GM18868 (cell line): ENCODE measurements at regions not wholly inside any gene's neighbourhood (a gene's known extent, or its start where the extent isn't known, plus 50 kb on each side); places are given as distances from the start of the nearest gene placed in this dataset.
"Not testable (repeated sequence)": the region's sequence is repeated elsewhere in the genome, so short reads cannot be mapped to it uniquely, and the experiment has no call there.

ENCODE experiments used
- ATAC-seq: cut with Tn5 transposase; IDR thresholded peaks from one replicate; pipeline ENCODE4 v1.9.1; 2021; ENCODE audit warnings: mild to moderate bottlenecking, moderate library complexity; ENCODE audit not compliant: unreplicated experiment

DNA sequence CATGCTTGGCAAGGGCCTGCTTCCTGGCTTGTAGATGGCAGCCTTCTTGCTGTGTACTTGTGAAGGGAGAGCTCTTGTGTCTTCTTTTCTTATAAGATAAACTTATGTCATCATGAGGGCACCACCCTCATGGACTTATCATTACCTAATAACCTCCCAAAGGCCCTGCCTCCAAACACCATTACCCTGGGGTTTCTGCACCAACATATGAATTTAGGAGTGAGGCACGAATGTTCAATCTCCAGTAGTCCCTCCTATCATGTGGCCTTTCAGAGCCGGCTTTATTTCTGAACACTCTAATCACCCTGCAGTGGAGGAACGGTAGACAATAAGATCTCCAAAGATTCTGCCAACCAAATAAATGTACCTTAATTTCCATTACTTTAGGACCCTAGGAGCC, 144.3 kb downstream of the ABCC12 start:
- no peak for ATAC-seq

DNA sequence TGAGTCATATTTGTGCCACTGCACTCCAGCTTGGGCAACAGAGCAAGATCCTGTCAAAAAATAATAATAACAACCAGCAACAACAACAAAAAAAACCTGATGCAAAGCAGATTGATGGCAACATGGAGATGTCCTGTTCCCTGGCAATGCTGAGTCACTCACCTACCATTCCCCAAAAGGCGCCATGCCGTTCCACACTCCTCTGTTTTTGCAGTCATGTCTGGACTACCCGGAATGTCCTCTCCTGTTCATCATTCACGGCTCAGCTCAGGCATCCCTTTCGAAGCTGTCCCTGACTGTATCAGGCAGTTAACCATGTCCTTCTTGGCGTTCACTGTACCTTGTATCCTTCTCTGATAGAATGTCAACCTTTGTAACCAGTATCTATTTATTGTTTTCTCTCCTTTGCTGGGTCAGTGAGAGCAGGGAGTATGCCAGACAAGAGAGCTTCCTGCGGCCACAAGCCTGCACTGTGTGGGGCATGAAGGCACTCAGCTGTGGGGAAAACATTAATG, 147.7 kb downstream of the ABCC12 start:
- ATAC-seq: no peak

DNA sequence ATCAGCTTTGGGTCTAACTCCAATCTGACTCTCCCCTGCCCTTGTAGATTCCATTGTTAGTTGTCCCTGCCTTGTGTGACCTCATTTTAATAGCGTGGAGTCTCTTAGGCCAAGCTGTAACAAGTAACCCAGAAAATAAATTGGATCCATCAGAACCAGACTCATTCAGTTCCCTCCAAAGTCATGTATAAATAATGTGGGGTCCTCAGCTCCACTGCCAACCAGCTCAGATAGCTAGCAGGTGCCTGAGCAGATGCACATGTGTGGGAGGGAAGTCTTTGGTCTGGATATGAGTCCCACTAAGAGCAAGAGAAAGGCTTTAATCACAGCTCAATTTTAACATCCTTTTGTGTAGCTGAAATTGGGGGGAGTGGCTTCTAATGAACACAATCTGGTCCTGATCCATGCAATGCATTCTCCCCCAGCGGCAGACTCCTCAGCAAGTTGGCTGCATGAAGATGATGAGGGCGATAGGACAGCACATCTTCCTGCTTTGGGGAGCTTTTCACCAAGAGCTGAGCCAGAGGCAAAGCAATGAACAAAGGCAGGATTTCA, 151.6 kb downstream of the ABCC12 start:
- no peak for ATAC-seq

DNA sequence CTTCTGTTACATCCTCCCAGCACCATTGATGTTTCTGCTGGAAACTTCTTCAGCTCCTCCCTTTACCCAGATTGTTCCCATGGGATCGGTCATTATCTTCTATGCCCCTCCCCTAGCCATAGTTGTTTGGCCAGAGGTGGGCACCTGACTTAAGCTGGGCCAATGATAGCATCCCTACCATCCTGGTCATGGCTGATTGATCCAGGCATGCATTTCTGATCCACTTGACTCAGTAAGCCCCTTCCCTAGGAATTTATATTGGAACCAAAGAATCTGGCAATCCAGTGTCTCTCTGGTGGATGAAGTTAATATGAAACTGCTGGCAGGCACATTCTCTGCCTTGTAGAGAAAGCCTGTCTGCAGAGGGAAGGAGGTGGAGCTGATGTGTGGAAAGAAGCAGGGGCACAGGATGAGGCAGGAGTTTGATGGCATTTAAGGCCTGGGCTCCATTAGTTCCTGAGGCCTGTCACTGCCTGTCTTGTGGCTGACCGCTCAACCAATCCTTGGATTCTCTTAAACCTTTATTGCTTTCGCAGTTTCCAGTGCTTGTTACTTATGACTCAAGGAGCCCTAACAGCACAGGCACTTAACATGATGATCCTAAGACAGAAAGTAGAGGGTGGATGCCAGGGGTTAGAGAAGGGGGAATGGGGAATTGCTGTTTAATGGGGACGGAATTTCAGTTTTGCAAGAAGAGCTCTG, 152.4 kb downstream of the ABCC12 start:
- ATAC-seq: no peak

DNA sequence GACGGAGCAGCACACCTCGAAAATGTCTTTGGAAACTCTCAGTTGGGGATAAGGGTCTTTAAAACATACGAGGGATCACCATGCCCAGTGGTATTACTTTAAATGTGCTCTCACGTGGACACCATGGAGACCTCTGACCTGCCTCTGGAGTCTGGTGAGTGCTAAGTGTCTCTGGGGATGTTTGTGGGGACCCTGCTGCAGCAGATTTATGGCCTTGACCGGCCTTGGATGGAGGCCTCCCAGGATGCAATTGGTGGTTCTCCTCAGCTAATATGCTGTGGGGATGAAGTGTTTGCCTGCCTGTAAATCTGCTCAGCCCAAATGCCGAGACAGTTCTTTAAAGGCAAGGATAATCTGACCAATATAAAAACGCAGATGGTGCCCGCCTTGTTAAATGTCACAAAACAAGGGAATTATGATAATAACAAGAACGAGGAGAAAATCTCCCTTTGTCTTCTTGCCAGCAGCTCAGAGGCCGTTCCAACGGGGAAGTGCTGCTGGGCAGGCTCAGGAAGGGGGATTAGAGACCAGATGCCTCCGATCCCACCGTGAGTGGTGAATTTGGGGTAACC, 154.4 kb downstream of the ABCC12 start:
- ATAC-seq: no peak

DNA sequence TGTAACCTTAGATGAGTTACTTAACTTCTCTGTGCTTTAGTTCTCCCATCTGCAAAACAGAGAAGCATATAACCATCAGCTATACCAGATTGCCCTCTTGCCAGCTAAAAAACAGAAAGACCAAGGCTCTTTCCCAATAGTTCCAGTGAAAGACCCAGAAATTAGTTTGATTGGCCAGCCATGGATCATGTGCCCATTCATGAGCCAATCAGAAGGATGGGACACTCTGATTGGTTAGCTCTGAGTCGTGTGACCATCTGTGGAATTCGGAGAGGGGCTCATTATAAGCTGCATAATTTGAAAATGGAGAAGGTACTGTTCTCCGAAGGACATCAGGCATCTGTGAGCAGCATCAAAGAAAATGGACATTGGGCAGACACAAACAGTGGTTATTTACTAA, 155.2 kb downstream of the ABCC12 start:
- no peak for ATAC-seq

DNA sequence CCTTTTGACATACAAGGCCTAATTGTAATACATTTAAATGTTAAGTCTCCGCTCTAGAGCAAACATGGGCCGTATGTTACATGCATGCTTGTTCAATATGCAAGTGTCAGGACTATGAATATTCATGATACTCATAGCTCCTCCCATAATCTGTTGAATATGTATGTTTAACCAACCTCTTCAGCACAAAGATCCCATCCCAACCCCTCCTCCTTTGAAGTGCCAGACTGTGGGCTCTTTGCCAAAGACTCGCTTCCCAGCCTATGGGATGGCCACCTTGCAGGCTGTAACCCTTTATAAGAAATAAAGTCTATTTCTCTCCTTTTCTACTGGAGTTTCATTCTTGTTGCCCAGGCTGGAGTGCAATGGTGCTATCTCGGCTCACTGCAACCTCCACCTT, 156.2 kb downstream of the ABCC12 start:
- ATAC-seq: no peak

DNA sequence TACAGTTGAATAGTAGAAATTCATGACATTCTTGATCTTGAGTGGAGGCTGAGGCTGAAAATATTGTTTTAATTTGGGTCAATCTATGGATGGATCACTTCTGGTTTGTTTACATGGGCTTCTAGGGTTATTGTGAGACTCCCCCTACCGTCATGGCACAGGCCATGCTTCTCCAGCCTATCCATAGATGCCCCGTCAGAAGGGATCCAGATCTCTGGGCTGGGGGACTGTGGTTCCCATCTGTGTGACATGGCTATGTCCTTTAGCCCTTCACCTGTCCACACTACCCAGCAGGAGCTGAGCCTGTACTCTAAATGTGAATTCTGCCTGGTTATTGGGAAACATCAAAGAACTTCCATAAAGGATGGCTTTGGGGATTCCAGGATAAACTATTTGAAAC, 160.4 kb downstream of the ABCC12 start:
- ATAC-seq: no peak

DNA sequence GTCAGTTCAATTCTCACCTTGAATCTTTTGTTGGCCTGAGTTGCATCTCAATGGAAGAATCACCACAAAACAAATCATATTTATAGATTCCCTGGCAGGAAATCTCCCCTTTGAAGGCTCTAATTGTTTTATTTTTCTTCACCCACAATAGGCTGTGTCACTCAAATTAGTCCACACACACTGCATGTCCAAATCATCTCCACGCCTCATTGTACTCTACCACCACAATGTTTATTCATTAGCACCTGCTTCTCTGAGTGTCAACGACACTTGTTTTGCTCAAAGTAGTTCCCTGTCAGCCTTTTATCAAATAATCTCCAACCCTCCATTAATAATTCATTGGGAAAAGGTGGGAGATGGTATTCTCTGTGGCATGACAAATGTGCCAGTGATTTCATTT, 164.3 kb downstream of the ABCC12 start:
- ATAC-seq: no peak

DNA sequence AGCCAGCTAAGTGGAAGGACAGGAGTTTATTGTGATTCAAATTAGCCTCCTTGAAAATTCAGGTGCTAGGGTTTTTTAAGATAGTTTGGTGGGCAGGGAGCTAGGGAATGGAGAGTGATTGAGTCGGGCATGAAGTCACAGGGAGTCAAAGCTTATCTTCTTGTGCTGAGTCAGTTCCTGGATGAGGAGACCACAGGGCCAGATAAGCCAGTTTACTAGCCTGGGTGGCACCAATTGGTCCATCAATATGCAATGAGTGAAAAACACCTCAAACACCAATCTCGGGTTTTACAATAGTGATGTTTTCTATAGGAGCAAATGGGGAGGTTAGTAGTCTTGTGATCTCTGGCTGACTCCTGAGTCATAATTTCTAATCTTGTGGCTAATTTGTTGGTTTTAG, 165.1 kb downstream of the ABCC12 start:
- no peak for ATAC-seq

DNA sequence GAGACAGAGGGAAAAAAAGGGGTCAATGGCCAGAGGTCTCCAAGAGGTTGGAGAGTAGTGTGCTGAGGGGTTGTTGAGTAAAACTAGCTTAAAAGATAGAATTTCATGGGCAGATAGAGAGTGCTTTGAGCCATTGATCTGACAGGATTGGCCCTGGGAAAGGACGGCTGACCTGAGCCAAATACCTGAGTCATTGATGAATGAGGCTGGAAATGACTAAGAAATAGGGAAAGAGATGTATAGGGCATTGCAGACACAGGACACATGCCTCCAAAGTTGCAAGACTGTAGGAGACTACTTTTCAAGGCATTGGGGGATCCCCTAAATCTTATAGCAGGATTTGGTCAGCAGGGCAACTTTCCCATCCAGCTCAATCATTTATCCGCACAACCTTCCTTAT, 168.7 kb downstream of the ABCC12 start:
- no peak for ATAC-seq

DNA sequence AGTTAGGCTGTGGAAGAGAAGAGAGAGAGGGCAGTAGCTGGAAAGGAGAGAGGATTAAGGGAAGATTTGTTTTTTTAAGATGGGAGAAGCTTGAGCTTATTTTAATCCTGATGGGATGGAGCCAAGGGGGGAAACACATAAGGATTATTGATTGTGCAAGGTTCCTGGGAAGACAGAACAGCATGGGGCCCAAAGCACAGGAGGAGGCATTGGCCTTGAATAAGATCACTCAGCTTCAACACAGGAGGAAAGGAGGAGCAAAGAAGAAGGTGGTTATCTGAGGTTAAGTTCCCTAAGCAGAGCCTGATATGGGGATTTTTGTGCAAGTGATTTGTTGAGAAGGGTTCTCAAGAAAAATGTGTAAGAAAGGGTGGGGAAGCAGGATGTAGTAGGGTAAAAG, 169.8 kb downstream of the ABCC12 start:
- no peak for ATAC-seq

DNA sequence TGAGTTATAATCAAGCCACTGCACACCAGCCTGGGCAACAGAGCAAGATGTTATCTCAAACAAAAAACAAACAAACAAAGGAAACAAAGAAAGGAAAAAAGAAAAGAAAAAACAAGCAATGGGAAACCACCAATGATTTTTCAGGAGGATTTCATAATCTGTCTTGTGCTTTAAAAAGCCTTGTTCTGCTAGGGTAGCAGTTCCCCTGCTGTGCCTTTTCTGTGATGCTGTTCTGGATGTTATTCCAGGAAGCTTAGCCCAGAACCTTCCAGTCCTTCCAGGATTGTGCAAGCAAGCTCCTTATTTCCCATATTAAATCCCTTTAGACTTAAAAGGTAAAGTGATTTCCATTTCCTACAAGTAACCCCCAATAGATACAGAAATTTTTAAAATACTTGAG, 171.1 kb downstream of the ABCC12 start:
- ATAC-seq: no peak

DNA sequence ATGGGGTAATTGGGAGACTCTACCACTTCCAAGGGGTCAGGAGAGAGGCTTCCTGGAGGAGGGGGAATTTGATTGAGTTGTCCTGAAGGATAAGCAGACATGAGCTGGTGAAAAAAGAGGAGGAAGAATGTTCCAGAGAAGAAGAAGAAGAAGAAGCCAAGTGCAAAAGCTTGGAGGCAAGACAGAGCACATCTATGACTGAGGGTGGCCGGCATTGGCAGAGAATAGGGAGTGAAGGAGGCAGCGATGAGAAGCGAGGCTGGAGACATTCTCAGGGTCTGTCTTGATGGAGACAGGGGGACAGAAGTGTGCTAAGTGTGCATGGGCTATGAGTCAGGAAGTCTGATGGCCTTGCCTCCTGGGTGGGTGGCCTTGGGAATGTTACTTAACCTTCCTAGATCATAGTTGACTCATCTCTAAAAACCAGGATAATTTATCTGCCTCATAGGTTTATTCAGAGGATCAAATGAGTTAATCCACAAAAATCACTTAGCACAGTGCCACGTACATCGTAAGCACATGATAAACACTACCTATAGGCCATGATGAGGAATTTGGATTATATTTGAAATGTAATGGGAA, 171.7 kb downstream of the ABCC12 start:
- no peak for ATAC-seq

DNA sequence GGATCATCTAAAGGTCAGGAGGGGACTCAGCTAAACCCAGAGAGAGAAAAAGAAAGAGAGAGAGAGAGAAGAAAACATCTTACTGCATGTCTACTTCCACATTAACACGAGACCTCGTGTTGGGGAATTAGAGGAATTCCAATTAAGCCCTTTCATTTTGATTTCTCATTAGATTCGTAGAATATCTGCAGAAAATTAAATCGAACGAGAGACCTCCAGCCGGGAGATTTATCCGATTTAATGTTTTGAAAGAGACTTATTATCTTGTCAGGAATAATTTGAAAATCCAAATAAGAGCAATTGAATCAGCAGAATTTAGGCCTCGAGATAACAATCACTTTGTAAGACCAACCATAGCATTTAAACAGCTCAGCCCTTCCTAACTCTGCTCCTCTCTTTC, 175.6 kb downstream of the ABCC12 start:
- no peak for ATAC-seq

DNA sequence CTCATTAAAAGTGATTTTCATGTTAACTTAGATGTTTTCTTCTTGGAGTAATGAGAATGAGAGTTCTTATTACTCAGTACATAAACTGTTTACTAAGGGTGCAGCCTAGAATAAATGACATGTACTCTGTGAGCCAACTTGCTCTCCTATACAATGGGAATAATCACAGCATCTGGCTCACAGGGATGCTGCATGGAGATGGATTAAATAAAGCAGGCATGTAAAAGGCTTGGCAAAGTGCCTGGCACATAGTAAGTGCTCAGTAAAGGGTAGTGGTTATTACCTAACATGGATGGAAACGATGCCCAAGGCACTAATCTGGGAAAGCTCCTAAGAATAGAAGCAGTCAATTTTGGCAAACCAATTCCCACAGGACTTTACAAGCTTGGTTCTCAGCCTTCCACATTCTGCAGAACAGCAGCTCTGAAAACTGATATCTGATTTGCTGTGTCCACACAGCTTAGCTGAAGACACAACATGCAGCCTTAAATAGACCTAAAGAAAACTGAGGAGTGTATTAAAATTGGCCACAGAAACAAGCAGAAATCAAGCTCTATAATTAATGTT, 176.1 kb downstream of the ABCC12 start:
- no peak for ATAC-seq

DNA sequence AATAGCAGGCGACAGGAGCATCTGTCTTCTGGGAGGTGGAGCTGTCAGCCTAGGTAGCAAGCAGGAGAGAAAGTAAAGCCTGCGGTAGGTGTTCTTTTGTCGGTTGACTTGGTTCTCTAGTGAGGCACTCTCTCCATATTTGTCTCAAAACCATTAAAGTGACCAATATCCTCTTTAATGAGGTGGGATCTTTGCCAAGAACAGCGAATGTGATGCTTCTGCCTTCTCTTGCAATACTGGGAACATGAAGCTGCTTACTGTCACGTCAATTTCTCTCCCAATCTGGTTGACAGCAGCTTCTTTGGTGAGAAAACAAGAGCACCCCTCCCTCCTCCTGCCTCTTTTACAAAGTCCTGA, 176.7 kb downstream of the ABCC12 start:
- no peak for ATAC-seq

DNA sequence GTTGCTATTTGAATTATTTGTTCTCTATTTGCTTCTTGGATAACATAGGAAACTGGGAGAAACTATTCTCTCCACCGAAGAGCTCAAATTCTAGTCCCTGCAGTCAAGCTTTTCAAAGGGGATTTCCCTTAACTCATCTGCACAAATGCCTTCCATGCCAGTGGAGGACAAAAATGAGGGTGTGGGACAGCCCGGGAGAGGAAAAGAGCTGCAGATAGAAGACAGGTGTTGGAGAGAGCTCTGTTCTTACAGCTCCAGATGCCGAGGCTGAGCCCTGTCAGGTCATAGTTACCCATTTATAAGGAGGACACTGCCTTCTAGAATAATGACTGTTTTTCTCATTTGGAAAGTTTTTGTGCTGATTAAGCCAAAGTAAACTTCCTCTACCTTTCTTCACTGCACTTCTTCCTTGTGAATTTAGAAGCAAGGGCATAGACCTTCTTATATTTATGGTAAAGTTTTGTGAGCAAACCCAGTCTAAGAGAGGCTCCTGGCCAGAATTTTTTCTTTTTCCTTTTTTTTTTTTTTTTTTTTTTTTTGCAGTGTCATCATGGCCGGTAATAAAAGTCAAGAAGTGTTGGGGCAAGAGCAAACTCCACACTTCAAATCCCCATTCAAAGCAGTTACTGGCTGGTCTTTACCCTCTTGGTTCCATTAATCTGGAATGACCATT, 177.2 kb downstream of the ABCC12 start:
- ATAC-seq: no peak

DNA sequence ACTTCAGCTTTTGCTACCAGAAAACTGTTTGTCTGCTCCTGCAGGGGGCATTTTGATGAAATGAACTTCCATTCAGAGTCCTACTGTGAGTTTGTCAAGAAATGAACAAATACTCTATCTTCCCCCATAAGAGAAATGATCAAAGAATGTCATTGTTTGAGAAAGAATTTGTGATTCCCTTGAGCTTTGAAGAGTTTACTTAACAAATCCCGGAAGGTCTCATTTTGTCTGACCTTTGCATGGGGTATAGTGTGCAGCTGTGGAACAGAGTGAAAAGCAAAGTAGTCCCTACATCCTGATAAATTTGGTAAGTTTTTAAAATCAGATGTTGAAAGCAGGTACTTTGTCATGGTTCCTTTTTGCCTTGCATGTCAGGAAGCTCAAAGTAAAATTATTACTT, 178.0 kb downstream of the ABCC12 start:
- no peak for ATAC-seq

DNA sequence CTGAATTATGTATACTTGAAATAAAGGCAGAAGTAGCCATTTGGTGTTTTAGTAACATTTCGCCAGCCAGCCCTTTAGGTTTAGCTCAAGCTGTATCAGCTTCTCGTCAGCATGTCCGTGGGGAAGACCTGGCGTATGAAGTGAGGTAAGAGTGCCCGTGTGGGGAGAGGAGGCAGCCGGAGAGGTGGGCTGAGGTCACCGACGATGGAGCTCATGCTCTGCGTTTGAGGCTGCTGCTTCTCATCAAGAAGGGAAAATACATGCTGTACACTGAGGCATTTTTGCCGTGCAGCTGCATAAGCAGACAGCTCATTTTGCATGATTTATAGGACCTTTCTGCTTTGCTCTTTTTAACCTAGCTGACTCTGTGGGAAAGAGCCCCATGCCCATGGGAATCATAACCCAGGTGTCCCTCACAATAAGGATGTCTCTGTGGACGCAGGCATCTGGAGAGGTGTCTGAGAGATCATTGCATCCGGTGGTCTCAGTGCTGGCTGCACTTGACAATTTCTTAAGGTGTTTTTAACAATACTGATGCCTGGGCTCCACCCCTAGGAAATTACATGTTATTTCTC, 179.1 kb downstream of the ABCC12 start:
- no peak for ATAC-seq

DNA sequence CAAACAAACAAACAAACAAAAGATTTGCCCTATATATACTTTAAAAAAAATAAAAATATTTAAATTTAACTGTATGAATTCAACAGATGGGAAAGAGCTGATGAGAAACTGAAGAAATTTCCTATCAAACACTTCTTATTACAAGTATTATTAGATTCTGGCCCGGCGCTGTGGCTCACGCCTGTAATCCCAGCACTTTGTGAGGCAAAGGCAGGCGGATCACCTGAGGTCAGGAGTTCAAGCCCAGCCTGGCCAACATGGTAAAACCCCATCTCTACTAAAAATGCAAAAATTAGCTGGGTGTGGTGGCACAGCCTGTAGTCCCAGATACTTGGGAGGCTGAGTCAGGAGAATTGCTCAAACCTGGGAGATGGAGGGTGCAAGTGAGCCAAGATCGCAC, 180.8 kb downstream of the ABCC12 start:
- ATAC-seq: not testable (repeated sequence)
